Colonic mucosa (tissue), 4 donors: ENCODE measurements at regions not wholly inside any gene's neighbourhood (a gene's known extent, or its start where the extent isn't known, plus 50 kb on each side); places are given as distances from the start of the nearest gene placed in this dataset.

ENCODE experiments used
- DNase-seq: peaks from one replicate; pipeline ENCODE4 v3.0.0-alpha.2; 2020
- H3K27ac ChIP-seq: fragments of 200-600 bp; one replicate; pipeline ENCODE4 v1.8.0; 2021
- H3K27me3 ChIP-seq: fragments of 200-600 bp; one replicate; pipeline ENCODE4 v1.8.0; 2021
- H3K36me3 ChIP-seq: fragments of 200-600 bp; one replicate; pipeline ENCODE4 v1.8.0; 2021
- H3K4me1 ChIP-seq: fragments of 200-600 bp; one replicate; pipeline ENCODE4 v1.8.0; 2021; ENCODE audit warnings: mild to moderate bottlenecking
- H3K4me3 ChIP-seq: fragments of 200-600 bp; one replicate; pipeline ENCODE4 v1.8.0; 2021
- H3K9ac ChIP-seq, 2 donors: one replicate each; pipeline ENCODE4 v1.7.0; 2013; ENCODE audit warnings: control low read depth in 2 of 2, low read depth in 2 of 2, low read length in 2 of 2
- H3K9me3 ChIP-seq: fragments of 200-600 bp; one replicate; pipeline ENCODE4 v1.8.0; 2021
- CTCF ChIP-seq: fragments of 200-600 bp; IDR thresholded peaks from one replicate; pipeline ENCODE4 v1.8.0; 2022; ENCODE audit warnings: antibody characterized with exemption, mild to moderate bottlenecking
- intact Hi-C: fragments of 100-400 bp; cut with DNase I; formaldehyde crosslinking; loops from one replicate; pipeline ENCODE4 v1.14.1; 2022
- donor health status: healthy.
- donor health status: DM: no; HTN: no; CAD: no.
- donor health status: DM: no; HTN: no; CAD: no.

- Histone ChIP-seq H3K4me1 (no peaks in the 10 kb centered on the region), H3K9ac (no peak overlapping the region), H3K4me3 (no peak overlapping the region), H3K9me3 (no peaks in the 10 kb centered on the region), H3K27me3 (no peaks in the 10 kb centered on the region), H3K36me3 (no peaks in the 10 kb centered on the region), H3K27ac (no peak overlapping the region)
- TF ChIP-seq CTCF, result no peak
- intact Hi-C loops, result no loop called here
- DNase-seq, result no peak
These were observed 1834.5 kb downstream of the EFNA5 start for GRCh38 chr5:105836268-105836667.

GRCh38 chr5:105828821-105829220, 1841.9 kb downstream of the EFNA5 start:
- Histone ChIP-seq H3K27me3 (no peaks in the 10 kb centered on the region), H3K27ac (no peak overlapping the region), H3K36me3 (no peaks in the 10 kb centered on the region), H3K4me3 (no peak overlapping the region), H3K9ac (no peak overlapping the region), H3K9me3 (no peaks in the 10 kb centered on the region), H3K4me1 (no peaks in the 10 kb centered on the region)
- intact Hi-C loops, result no loop called here
- DNase-seq, result no peak
- no peak for TF ChIP-seq CTCF

- H3K27me3 ChIP-seq, result no peaks in the 10 kb centered on the region
- H3K9ac ChIP-seq, result no peak overlapping the region
- no peak overlapping the region for H3K4me3 ChIP-seq
- no peak for DNase-seq
- intact Hi-C loops, result no loop called here
- H3K9me3 ChIP-seq, result no peaks in the 10 kb centered on the region
- H3K36me3 ChIP-seq, result no peaks in the 10 kb centered on the region
- TF ChIP-seq CTCF, result no peak
- H3K27ac ChIP-seq, result no peak overlapping the region
- H3K4me1 ChIP-seq, result no peaks in the 10 kb centered on the region
These were observed 1848.9 kb downstream of the EFNA5 start for GRCh38 chr5:105821800-105822199.

GRCh38 chr5:105817914-105818313, 1852.8 kb downstream of the EFNA5 start:
- TF ChIP-seq CTCF, result no peak
- no peak overlapping the region for H3K4me3 ChIP-seq
- H3K4me1 ChIP-seq, result no peaks in the 10 kb centered on the region
- intact Hi-C loops, result no loop called here
- no peak overlapping the region for H3K9ac ChIP-seq
- DNase-seq, result no peak
- H3K9me3 ChIP-seq, result no peaks in the 10 kb centered on the region
- no peaks in the 10 kb centered on the region for H3K36me3 ChIP-seq
- H3K27me3 ChIP-seq, result no peaks in the 10 kb centered on the region
- no peak overlapping the region for H3K27ac ChIP-seq

- no peaks in the 10 kb centered on the region for H3K4me1 ChIP-seq
- no peaks in the 10 kb centered on the region for H3K27me3 ChIP-seq
- intact Hi-C loops, result no loop called here
- DNase-seq, result no peak
- H3K9me3 ChIP-seq, result no peaks in the 10 kb centered on the region
- no peak overlapping the region for H3K27ac ChIP-seq
- no peak overlapping the region for H3K9ac ChIP-seq
- no peak overlapping the region for H3K4me3 ChIP-seq
- no peaks in the 10 kb centered on the region for H3K36me3 ChIP-seq
- no peak for TF ChIP-seq CTCF
These were observed 1853.3 kb downstream of the EFNA5 start for GRCh38 chr5:105817416-105817815.

GRCh38 chr5:105816961-105817360, 1853.8 kb downstream of the EFNA5 start:
- intact Hi-C loops, result no loop called here
- no peak overlapping the region for H3K9ac ChIP-seq
- no peaks in the 10 kb centered on the region for H3K4me1 ChIP-seq
- no peaks in the 10 kb centered on the region for H3K27me3 ChIP-seq
- no peaks in the 10 kb centered on the region for H3K9me3 ChIP-seq
- DNase-seq, result no peak
- no peak for TF ChIP-seq CTCF
- no peaks in the 10 kb centered on the region for H3K36me3 ChIP-seq
- no peak overlapping the region for H3K27ac ChIP-seq
- no peak overlapping the region for H3K4me3 ChIP-seq
